Muscle of leg (tissue), 3 donors: ENCODE measurements at regions not wholly inside any gene's neighbourhood (a gene's known extent, or its start where the extent isn't known, plus 50 kb on each side); places are given as distances from the start of the nearest gene placed in this dataset.
A peak's percentile ranks its signal among the peaks of the same experiment; 100 is the strongest.
"Not testable (repeated sequence)": the region's sequence is repeated elsewhere in the genome, so short reads cannot be mapped to it uniquely, and the experiment has no call there.

Experiments used
- DNase-seq: peaks from one replicate; pipeline ENCODE4 v3.0.0; 2013
- H3K27ac ChIP-seq: one replicate; pipeline ENCODE4 v1.5.1; 2013; ENCODE audit warnings: mild to moderate bottlenecking, low read length, control low read depth
- H3K27me3 ChIP-seq: one replicate; pipeline ENCODE4 v1.6.1; 2013; ENCODE audit warnings: low read length; ENCODE audit not compliant: control insufficient read depth, insufficient read depth
- H3K36me3 ChIP-seq: one replicate; pipeline ENCODE4 v1.6.1; 2013; ENCODE audit warnings: low read length; ENCODE audit not compliant: control insufficient read depth, insufficient read depth
- H3K4me1 ChIP-seq: one replicate; pipeline ENCODE4 v1.6.1; 2013; ENCODE audit warnings: low read length; ENCODE audit not compliant: control insufficient read depth, insufficient read depth
- H3K4me3 ChIP-seq: one replicate; pipeline ENCODE4 v1.5.1; 2013; ENCODE audit warnings: low read length, control low read depth
- H3K9me3 ChIP-seq: replicated peaks from 2 replicates; pipeline ENCODE4 v1.6.1; 2013; ENCODE audit warnings: low read depth, low read length; ENCODE audit not compliant: control insufficient read depth
- WGBS: methylation state at CpG from one replicate; pipeline ENCODE4 v1.1.5; 2013; ENCODE audit warnings: missing lambda C conversion rate; ENCODE audit not compliant: insufficient coverage; 5-methylcytosine and 5-hydroxymethylcytosine counted together

DNA sequence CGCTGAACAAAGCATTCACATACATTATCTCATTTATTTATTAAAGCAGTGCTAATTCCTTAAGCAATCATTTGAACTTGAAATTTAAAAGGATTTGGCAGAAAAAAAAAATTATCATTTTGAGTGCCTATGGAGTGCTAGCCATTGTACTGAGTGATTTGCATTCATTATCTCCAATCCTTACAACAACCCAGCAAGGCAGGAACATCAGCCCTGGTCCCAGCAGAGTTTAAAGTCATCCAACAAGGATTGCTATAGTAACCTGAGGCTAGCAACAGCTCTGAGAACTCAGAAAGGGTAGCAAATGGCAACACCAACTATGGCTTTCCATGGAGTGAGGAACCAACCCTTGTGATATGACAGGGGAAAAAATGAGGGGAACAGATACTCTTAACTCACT is 237.6 kb upstream of the SETMAR start:
- no peak for DNase-seq
- Histone ChIP-seq H3K36me3 (no peaks in the 10 kb centered on the region), H3K27ac (no peak overlapping the region), H3K27me3 (no peaks in the 10 kb centered on the region), H3K4me1 (no peaks in the 10 kb centered on the region), H3K9me3 (no peaks in the 10 kb centered on the region), H3K4me3 (no peak overlapping the region)
- WGBS: no CpG with 5 or more reads among the region's 1 CpG

- Histone ChIP-seq H3K4me3 (no peak overlapping the region), H3K9me3 (no peaks in the 10 kb centered on the region), H3K36me3 (no peaks in the 10 kb centered on the region), H3K27ac (no peak overlapping the region), H3K27me3 (no peaks in the 10 kb centered on the region), H3K4me1 (no peaks in the 10 kb centered on the region)
- DNase-seq: peak; percentile 36
These were observed 235.3 kb upstream of the SETMAR start for GRCh38 chr3:4067893-4068292.

- WGBS: 67% methylated on average over 1 of the region's 2 CpGs
- no peaks in the 10 kb centered on the region for H3K27me3 ChIP-seq
- no peak overlapping the region for H3K4me3 ChIP-seq
- H3K27ac ChIP-seq: no peak overlapping the region
- DNase-seq: no peak
- no peaks in the 10 kb centered on the region for H3K4me1 ChIP-seq
- H3K9me3 ChIP-seq: no peaks in the 10 kb centered on the region
- no peaks in the 10 kb centered on the region for H3K36me3 ChIP-seq
These were observed 233.4 kb upstream of the SETMAR start for GRCh38 chr3:4069796-4070195.

GRCh38 chr3:4071481-4072184 is 231.5 kb upstream of the SETMAR start:
- WGBS: 54% methylated on average over 3 of the region's 5 CpGs

GRCh38 chr3:4077278-4077677 is 225.9 kb upstream of the SETMAR start:
- not testable (repeated sequence) for H3K4me3 ChIP-seq, H3K4me1 ChIP-seq, H3K27me3 ChIP-seq, H3K9me3 ChIP-seq, DNase-seq, H3K36me3 ChIP-seq, H3K27ac ChIP-seq
- WGBS: no CpG with 5 or more reads among the region's 2 CpGs

More at GRCh38 chr3:4071481-4072184, 231.5 kb upstream of the SETMAR start:
- H3K9me3 ChIP-seq: no peaks in the 10 kb centered on the region
- H3K36me3 ChIP-seq: no peaks in the 10 kb centered on the region
- no peak overlapping the region for H3K4me3 ChIP-seq
- DNase-seq: no peak
- H3K4me1 ChIP-seq: no peaks in the 10 kb centered on the region
- no peaks in the 10 kb centered on the region for H3K27me3 ChIP-seq
- H3K27ac ChIP-seq: no peak overlapping the region

DNA sequence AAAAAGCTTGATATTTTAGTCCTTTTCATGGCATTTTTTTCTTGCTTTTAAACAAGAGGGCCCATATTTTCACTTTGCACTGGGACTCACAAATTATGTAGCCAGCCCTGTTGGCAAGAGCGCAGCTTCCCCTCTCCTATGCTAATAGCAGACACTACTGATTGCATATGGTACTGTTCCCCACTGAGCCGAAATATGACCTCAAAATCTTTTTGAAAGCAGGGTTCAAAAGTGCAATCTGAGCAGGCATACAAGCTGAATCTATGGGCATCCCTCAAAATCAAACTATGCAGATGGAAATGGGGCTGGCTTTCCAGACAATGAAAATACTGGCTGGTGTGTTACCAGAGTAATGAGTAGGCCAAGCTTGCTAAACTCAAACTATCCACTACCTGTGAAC is 225.2 kb upstream of the SETMAR start:
- no CpG with 5 or more reads among the region's 2 CpGs for WGBS
- H3K27ac ChIP-seq: no peak overlapping the region
- no peaks in the 10 kb centered on the region for H3K9me3 ChIP-seq
- no peaks in the 10 kb centered on the region for H3K27me3 ChIP-seq
- H3K36me3 ChIP-seq: no peaks in the 10 kb centered on the region
- no peak overlapping the region for H3K4me3 ChIP-seq
- no peaks in the 10 kb centered on the region for H3K4me1 ChIP-seq
- no peak for DNase-seq

- 77% methylated on average over 5 of the region's 8 CpGs for WGBS
- H3K36me3 ChIP-seq: no peaks in the 10 kb centered on the region
These were observed 224.3 kb upstream of the SETMAR start for GRCh38 chr3:4078903-4079302.

GRCh38 chr3:4079339-4080195 is 223.6 kb upstream of the SETMAR start:
- Histone ChIP-seq H3K27me3 (no peaks in the 10 kb centered on the region), H3K4me3 (no peak overlapping the region), H3K36me3 (no peaks in the 10 kb centered on the region), H3K9me3 (no peaks in the 10 kb centered on the region), H3K27ac (no peak overlapping the region), H3K4me1 (no peaks in the 10 kb centered on the region)
- 67% methylated on average over 3 of the region's 6 CpGs for WGBS
- no peak for DNase-seq

More at GRCh38 chr3:4078903-4079302, 224.3 kb upstream of the SETMAR start:
- no peak for DNase-seq
- H3K4me3 ChIP-seq: no peak overlapping the region
- no peaks in the 10 kb centered on the region for H3K9me3 ChIP-seq
- H3K27ac ChIP-seq: no peak overlapping the region
- H3K4me1 ChIP-seq: no peaks in the 10 kb centered on the region
- H3K27me3 ChIP-seq: no peaks in the 10 kb centered on the region

DNA sequence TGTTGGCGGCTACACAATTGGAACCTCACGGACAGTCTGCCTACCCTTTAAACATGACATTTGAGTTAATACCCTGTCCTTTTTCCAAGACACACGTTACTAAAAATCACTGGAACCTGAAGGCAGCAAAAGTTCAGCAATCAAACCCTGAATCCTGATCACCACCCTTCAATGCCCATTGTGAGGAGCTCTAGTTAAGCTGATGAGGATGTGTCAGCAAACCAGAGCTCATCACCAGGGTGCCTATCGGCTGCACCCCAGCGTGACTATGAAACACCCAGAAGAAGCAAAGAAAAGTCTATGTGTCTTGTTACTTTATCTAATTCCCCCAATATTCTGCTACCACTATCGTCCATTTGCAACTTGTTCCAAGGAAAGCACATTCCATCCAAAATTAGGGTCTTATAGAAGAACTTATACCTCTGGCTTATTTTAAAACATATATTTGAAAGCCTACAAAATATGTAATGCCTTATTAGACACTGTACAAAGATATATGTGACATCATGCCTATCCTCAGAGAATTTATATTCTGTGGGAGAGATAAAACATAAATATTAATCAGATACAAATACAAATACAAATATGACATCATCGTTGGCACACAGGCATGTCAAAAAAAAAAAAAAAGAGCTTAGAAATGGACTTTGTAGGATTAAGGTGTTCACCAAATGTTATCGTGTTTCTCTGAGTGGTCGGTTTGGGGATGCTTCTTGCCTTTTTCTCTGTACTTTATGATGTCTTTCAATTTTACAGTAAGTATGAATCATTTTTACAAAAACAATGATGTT is 219.7 kb upstream of the SETMAR start:
- Histone ChIP-seq H3K9me3 (no peaks in the 10 kb centered on the region), H3K27me3 (no peaks in the 10 kb centered on the region), H3K27ac (no peak overlapping the region), H3K4me3 (no peak overlapping the region), H3K36me3 (no peaks in the 10 kb centered on the region), H3K4me1 (no peaks in the 10 kb centered on the region)
- DNase-seq: no peak
- WGBS: 65% methylated on average over 2 of the region's 9 CpGs

DNA sequence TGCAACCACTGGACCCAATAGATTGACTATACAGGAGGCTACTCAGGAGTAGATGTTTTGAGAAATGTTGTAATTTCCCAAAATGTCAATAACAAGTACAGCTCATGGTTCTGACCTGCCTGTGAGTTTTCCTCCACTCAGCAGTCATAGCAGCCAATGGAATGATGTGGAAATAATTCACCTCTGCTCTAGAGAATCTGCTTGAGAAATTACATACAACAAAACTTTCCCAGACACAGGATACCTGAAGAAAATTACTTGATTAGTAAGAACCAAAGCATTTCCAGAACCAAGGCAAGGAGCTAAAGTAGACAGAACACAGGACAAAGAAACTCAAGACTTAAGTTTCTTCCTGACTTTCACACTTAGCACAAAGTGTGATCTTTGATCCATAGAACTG is 218.9 kb upstream of the SETMAR start:
- H3K4me1 ChIP-seq: no peaks in the 10 kb centered on the region
- no peak overlapping the region for H3K4me3 ChIP-seq
- H3K36me3 ChIP-seq: no peaks in the 10 kb centered on the region
- no peaks in the 10 kb centered on the region for H3K9me3 ChIP-seq
- no peak for DNase-seq
- no peaks in the 10 kb centered on the region for H3K27me3 ChIP-seq
- H3K27ac ChIP-seq: no peak overlapping the region
